Stimulated activated CD4-positive, alpha-beta T cell treated with anti-CD3 and anti-CD28 coated beads, TNF-alpha, amount 100 ng/mL, for 24 hours (primary cell): ENCODE measurements at regions not wholly inside any gene's neighbourhood (a gene's known extent, or its start where the extent isn't known, plus 50 kb on each side); places are given as distances from the start of the nearest gene placed in this dataset.

Experiments
- DNase-seq, 3 experiments: peaks; one replicate each; pipeline ENCODE4 v3.0.0-alpha.2; 2020; ENCODE audit warnings: low read depth in 3 of 3

GRCh38 chr4:58935332-58935731, 1825.1 kb upstream of the IGFBP7 start:
- no peak for DNase-seq

DNA sequence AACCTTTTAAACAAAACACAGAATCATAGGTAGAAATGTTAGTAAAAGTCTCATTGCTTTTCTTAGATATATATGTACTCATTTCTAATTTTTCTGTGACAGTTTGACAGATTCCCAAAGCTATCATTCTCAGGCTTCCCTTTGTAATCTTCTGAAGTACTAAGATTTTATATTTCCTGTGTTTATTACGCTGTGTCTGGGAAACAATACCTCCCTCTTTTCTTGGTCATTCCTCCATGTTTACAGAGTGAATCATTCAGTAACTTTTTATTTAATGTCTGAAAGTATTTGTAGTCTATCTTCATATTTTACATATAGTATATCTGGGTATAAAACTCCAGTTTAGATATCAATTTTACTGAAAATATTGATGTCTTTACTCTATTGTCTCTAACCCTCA, 1826.3 kb upstream of the IGFBP7 start:
- no peak for DNase-seq

- DNase-seq, result no peak
Measured at GRCh38 chr4:58940167-58940566, 1830.0 kb upstream of the IGFBP7 start.

- DNase-seq, result no peak
Measured at GRCh38 chr4:58941286-58941685, 1831.1 kb upstream of the IGFBP7 start.

- DNase-seq, result no peak
Measured at GRCh38 chr4:58953575-58953974, 1843.4 kb upstream of the IGFBP7 start.

- no peak for DNase-seq
Measured at GRCh38 chr4:58957711-58958110, 1847.5 kb upstream of the IGFBP7 start.

DNA sequence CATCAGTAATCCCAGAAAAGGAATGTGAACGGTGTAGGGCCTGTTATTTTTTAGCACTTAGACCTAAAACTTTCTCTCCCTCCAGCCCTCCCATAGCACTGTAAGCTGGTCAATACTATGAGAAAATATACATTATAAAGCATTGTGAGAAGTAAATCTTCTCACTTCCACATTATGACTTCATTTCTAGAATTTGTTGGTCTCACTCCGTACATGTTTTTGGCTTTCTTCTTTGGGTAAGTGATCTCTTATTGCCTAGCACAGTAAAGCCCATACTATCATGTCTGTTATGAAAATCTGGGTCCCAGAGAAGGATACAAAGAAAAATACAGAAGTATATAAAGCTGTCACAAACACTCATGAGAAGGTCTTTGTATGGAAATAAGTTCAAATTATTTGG, 1851.1 kb upstream of the IGFBP7 start:
- no peak for DNase-seq

DNA sequence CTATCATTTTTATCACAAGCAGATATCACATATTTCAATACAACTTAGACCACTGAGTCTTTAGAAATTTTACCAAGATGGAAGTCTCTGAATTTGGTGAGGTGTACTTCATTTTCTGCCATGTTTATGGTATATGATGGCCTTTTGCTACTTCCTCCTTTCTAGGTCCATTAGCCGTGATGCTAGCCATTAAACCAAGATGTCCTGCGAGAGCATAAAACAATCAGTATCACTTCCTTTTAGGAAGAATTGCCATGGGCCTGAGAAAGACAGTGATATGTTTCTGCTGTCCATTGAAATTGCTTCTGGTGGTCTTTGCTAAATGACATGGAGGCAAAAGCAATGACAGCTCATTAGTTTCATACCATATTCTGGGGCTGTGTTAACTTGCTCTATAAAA, 1851.7 kb upstream of the IGFBP7 start:
- no peak for DNase-seq

DNA sequence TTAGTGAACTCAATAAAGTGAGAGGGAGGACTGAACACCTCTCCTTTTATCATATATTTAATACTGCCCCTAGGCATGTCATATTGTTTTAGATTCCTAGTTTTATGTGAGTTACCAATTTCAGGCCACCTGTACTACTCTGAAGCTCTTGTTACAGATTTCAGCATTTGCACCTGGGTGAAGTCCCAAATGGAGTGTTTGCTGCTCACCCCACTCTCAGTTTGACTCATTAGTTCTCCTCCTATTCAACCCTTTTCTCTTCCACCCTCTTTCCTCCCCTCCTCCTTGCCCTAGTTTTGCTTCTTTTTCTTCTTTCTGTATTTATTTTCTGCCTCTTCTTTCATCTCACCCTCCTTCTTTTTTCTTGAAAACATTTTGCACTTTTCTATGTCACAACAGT, 1852.2 kb upstream of the IGFBP7 start:
- DNase-seq, result no peak

DNA sequence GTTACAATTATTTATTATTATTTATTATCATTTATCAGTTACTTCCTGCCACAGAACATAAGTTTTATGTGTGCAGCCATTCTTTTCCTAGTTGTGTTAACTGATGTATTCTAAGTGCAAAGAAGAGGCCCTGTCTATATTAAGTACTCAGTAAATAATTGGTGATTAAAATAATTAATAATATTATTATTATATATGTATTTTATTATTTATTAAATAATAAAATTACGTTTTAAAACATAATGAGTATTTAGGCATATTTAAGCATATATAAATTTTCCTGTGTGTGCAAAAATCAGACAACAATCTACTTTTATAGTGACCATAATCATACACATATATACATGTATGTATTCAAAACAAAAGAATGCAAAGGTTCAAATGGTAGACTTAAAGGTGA, 1871.6 kb upstream of the IGFBP7 start:
- DNase-seq, result no peak

- DNase-seq, result no peak
Measured at GRCh38 chr4:58983887-58984286, 1873.7 kb upstream of the IGFBP7 start.

- DNase-seq, result no peak
Measured at GRCh38 chr4:59002148-59002547, 1892.0 kb upstream of the IGFBP7 start.

DNA sequence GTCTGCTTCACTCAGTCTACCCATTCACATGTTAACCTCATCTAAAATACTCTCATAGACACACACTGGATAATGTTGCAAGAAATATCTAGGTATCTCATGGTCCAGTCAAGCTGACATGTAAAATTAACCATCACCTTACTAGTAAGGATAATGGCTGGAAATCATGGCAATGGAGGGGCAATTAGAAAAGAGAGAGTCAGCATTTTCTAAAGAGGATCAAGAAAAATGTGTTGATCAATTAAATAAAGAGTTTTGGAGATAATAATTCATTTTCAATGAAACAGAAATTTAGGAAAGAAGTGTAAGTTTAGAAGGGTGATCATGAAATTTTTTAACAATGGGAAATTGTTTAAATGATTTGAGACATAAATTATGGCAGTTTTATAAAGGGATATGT, 1914.1 kb upstream of the IGFBP7 start:
- no peak for DNase-seq

DNA sequence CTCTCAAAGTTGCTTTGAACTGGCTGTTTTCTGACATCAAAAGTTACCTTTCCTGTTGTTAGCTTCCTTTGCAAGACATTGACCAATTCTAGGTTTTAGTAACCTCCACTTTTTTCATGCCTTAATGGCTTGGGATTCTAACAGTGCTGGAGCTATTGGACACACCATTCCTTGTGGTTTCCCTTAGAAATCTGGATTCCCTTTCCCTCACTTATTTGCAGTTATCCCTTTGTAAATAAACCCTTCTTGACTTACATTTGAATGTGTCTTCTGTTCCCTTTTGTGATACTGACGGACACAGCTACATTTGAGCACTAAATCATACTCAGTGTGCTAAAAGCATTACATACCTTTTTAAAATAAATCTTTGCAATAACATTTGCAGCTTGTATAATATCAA, 1927.6 kb upstream of the IGFBP7 start:
- no peak for DNase-seq

- DNase-seq, result no peak
Measured at GRCh38 chr4:59039046-59039445, 1928.9 kb upstream of the IGFBP7 start.

- no peak for DNase-seq
Measured at GRCh38 chr4:59044286-59044900, 1934.2 kb upstream of the IGFBP7 start.

DNA sequence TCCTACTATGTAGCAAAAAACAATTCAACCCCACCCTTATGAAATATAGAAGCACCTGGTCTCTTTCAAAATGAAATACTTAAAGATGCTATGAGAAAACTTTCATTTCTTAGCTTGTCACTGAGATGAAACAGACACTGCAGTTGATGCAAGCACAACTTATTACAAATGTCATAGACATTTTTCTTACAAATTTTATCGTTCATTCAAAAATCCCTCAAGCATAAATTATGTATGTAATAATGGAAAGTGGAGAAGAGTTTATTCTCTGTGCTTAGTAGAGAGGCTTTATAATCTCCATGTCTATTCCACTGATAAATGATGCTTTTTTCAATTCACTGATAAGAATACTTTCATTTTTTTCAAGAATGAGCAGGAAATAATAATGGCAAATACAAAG, 1943.9 kb upstream of the IGFBP7 start:
- DNase-seq, result no peak

DNA sequence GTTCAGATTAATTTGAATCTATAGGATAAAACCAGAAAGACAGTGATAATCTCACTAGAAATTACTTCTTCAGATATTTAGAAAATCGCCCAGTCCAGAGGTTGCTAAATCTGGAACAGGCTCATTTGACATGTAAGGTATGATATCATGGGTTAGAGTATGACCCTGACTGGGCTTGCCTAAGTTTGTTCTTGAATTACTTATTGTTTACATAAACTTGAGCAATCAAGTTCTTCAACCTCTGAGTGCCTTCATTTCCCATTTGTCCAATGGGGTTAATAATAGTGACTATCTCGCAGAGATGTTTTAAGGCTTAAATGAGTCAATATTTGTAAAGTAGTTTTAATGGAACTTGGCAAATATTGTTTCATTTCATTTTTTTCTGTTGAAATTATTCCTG, 1947.6 kb upstream of the IGFBP7 start:
- DNase-seq, result no peak

GRCh38 chr4:59058543-59058942, 1948.4 kb upstream of the IGFBP7 start:
- DNase-seq, result no peak

- no peak for DNase-seq
Measured at GRCh38 chr4:59060002-59060846, 1950.0 kb upstream of the IGFBP7 start.

GRCh38 chr4:59060895-59061294, 1950.7 kb upstream of the IGFBP7 start:
- DNase-seq, result no peak

GRCh38 chr4:59063015-59063720, 1953.0 kb upstream of the IGFBP7 start:
- DNase-seq, result no peak
